K562 (cell line): ENCODE measurements at regions not wholly inside any gene's neighbourhood (a gene's known extent, or its start where the extent isn't known, plus 50 kb on each side); places are given as distances from the start of the nearest gene placed in this dataset.

Source experiments
- ATAC-seq: fragments of 200-7000 bp; cut with Tn5 transposase; 3 replicates; pipeline ENCODE4 v1.9.1; 2020; ENCODE audit warnings: moderate library complexity
- BruUV-seq: library from RNA; stranded (reverse); fragments of 400-500 nt; replicated peaks from 2 replicates; lab custom pipeline; 2021; lab: Mats Ljungman, UMichigan
- CTCF ChIA-PET: fragments of 300-600 bp; formaldehyde crosslinking; extraction: SDS; loops from one replicate; lab custom pipeline; 2021; ENCODE audit warnings: low intra/inter-chr PET ratio; lab: Yijun Ruan, JAX
- POLR2A ChIA-PET: fragments of 300-600, 350-650 bp; sonication (Branson Sonifier 250); formaldehyde crosslinking; extraction: SDS; loops from one replicate; lab custom pipeline; 2021; ENCODE audit warnings: antibody characterized with exemption, inconsistent platforms; lab: Yijun Ruan, JAX
- DNase-seq, 4 experiments: peaks; one replicate each; pipeline versions ENCODE4 v3.0.0 to v3.0.0-alpha.2; 2011 to 2018; ENCODE audit warnings: low spot score in 3 of 4, mixed read lengths in 3 of 4; ENCODE audit errors: extremely low read depth in 1 of 4
- FAIRE-seq: peaks from 2 replicates; lab custom pipeline; 2011; peaks lifted over from hg19 to GRCh38; lab: Jason Lieb, UNC
- H2AFZ ChIP-seq: 2 replicates; pipeline ENCODE4 v1.6.0; 2011; ENCODE audit warnings: low read depth, low read length, control low read depth, inconsistent platforms
- H3K27ac ChIP-seq: fragments of 200-600 bp; 3 replicates; pipeline ENCODE4 v1.8.0; 2011; ENCODE audit warnings: low read depth, mild to moderate bottlenecking, control low read depth, inconsistent platforms, low read length, moderate library complexity, mixed read lengths; ENCODE audit errors: extremely low read depth
- H3K27me3 ChIP-seq, 2 experiments: fragments of 300-600 bp in 1 of 2; 2 replicates in 1 of 2; 3 replicates in 1 of 2; pipeline versions ENCODE4 v1.6.0 to v1.8.0; 2011; ENCODE audit warnings: inconsistent platforms in 2 of 2, low read length in 2 of 2, mild to moderate bottlenecking in 1 of 2, mixed read lengths in 1 of 2, moderate library complexity in 1 of 2; ENCODE audit not compliant: control insufficient read depth in 2 of 2, insufficient read depth in 2 of 2
- H3K36me3 ChIP-seq: fragments of 300-600 bp; 3 replicates; pipeline ENCODE4 v1.8.0; 2011; ENCODE audit warnings: mild to moderate bottlenecking, low read length, inconsistent platforms; ENCODE audit not compliant: control insufficient read depth, insufficient read depth
- H3K4me1 ChIP-seq, 2 experiments: fragments of 200-600 bp in 1 of 2; replicated peaks in 1 of 2; 2 replicates in 1 of 2; 3 replicates in 1 of 2; pipeline versions ENCODE4 v1.5.1 to v1.8.0; 2011; ENCODE audit warnings: inconsistent platforms in 2 of 2, low read length in 2 of 2, mild to moderate bottlenecking in 1 of 2, mixed read lengths in 1 of 2, moderate library complexity in 1 of 2; ENCODE audit not compliant: control insufficient read depth in 2 of 2, insufficient read depth in 2 of 2
- H3K4me2 ChIP-seq: 2 replicates; pipeline ENCODE4 v1.6.1; 2011; ENCODE audit warnings: low read length, control low read depth, inconsistent platforms, mixed read lengths; ENCODE audit not compliant: insufficient read depth
- H3K4me3 ChIP-seq: fragments of 200-600 bp; sonication (generic), shearing (Covaris generic); 2 replicates; pipeline ENCODE4 v1.5.1; 2016; ENCODE audit warnings: control low read depth, inconsistent platforms
- H3K79me2 ChIP-seq: fragments of 200-600 bp; 3 replicates; pipeline ENCODE4 v1.8.0; 2011; ENCODE audit warnings: low read length, inconsistent platforms; ENCODE audit not compliant: control insufficient read depth, insufficient read depth
- H3K9ac ChIP-seq, 2 experiments: 2 replicates each; pipeline versions ENCODE4 v1.6.0 to v1.6.1; 2011; ENCODE audit warnings: low read depth in 2 of 2, low read length in 2 of 2, control low read depth in 1 of 2, inconsistent platforms in 1 of 2, mild to moderate bottlenecking in 1 of 2, mixed read lengths in 1 of 2; ENCODE audit not compliant: insufficient read depth in 1 of 2
- H3K9me1 ChIP-seq: one replicate; pipeline ENCODE4 v1.6.0; 2011; ENCODE audit warnings: inconsistent platforms, mild to moderate bottlenecking, low read length, moderate library complexity; ENCODE audit not compliant: control insufficient read depth, insufficient read depth
- H3K9me3 ChIP-seq: replicated peaks from 2 replicates; pipeline ENCODE4 v1.5.1; 2011; ENCODE audit warnings: low read depth, low read length, inconsistent platforms; ENCODE audit not compliant: control insufficient read depth, insufficient read depth
- H4K20me1 ChIP-seq: replicated peaks from 2 replicates; pipeline ENCODE4 v1.6.1; 2011; ENCODE audit warnings: low read length, inconsistent platforms, mixed read lengths; ENCODE audit not compliant: control insufficient read depth, insufficient read depth
- EGR1 ChIP-seq: fragments of 450-650 bp; conservative IDR thresholded peaks from 2 replicates; pipeline ENCODE4 v1.6.1; 2017; ENCODE audit warnings: mild to moderate bottlenecking
- EP400 ChIP-seq: fragments of 450-650 bp; IDR thresholded peaks from 2 replicates; pipeline ENCODE4 v1.6.1; 2017; ENCODE audit warnings: antibody characterized with exemption, mild to moderate bottlenecking, moderate library complexity
- ETV1 ChIP-seq: fragments of 450-650 bp; conservative IDR thresholded peaks from 2 replicates; pipeline ENCODE4 v1.6.1; 2016; ENCODE audit warnings: missing genetic modification characterization, control low read depth, low read depth, missing compliant biosample characterization
- GATAD2B ChIP-seq: fragments of 450-650 bp; IDR thresholded peaks from 2 replicates; pipeline ENCODE4 v1.6.1; 2017; ENCODE audit warnings: mild to moderate bottlenecking, borderline replicate concordance
- MTA3 ChIP-seq: fragments of 450-650 bp; formaldehyde crosslinking; IDR thresholded peaks from 2 replicates; pipeline ENCODE4 v1.6.1; 2017; ENCODE audit warnings: mild to moderate bottlenecking, borderline replicate concordance
- MYC ChIP-seq, 2 experiments: fragments of 250-450 bp in 1 of 2; sonication (Bioruptor Pico) in 1 of 2; IDR thresholded peaks; 2 replicates each; pipeline versions ENCODE4 v1.5.1 to v1.6.1; 2012 to 2021; ENCODE audit warnings: low read depth in 2 of 2, borderline replicate concordance in 1 of 2, improper control_type of control experiment in 1 of 2, low read length in 1 of 2, mild to moderate bottlenecking in 1 of 2, moderate library complexity in 1 of 2
- PHTF2 ChIP-seq: fragments of 250-450 bp; sonication (Bioruptor Pico); IDR thresholded peaks from 2 replicates; pipeline ENCODE4 v1.5.0; 2021; ENCODE audit warnings: mild to moderate bottlenecking
- RBM14 ChIP-seq: fragments of 200-400 bp; formaldehyde crosslinking; IDR thresholded peaks from 2 replicates; pipeline ENCODE4 v1.6.1; 2018; ENCODE audit warnings: low read depth, mild to moderate bottlenecking, low read length, moderate library complexity, borderline replicate concordance; ENCODE audit not compliant: insufficient read depth
- SOX6 ChIP-seq: fragments of 450-650 bp; IDR thresholded peaks from 2 replicates; pipeline ENCODE4 v1.6.1; 2014; ENCODE audit warnings: mild to moderate bottlenecking
- SRSF1 ChIP-seq: fragments of 200-400 bp; formaldehyde crosslinking; IDR thresholded peaks from 2 replicates; pipeline ENCODE4 v1.6.1; 2017; ENCODE audit warnings: mild to moderate bottlenecking, low read depth, low read length, moderate library complexity
- TFAM ChIP-seq: fragments of 250-450 bp; sonication (Bioruptor Pico); conservative IDR thresholded peaks from 2 replicates; pipeline ENCODE4 v1.5.0; 2021; ENCODE audit warnings: mild to moderate bottlenecking, moderate library complexity
- ZNF253 ChIP-seq: fragments of 250-450 bp; sonication (Bioruptor Pico); conservative IDR thresholded peaks from 2 replicates; pipeline ENCODE4 v1.6.1; 2021; ENCODE audit warnings: mild to moderate bottlenecking
- WGBS: fragments of 100-300 bp; shearing (Covaris generic); methylation state at CpG from one replicate; pipeline ENCODE4 v1.1.6; 2016; ENCODE audit warnings: low coverage, mixed read lengths; ENCODE audit not compliant: insufficient coverage; ENCODE audit errors: missing lambda C conversion rate; 5-methylcytosine and 5-hydroxymethylcytosine counted together
- in situ Hi-C: fragments of 300-500 bp; cut with MboI; formaldehyde crosslinking; loops from 4 replicates; pipeline ENCODE4 v1.15.0; 2018; ENCODE audit warnings: inconsistent platforms, mixed read lengths
- intact Hi-C: fragments of 100-400 bp; cut with micrococcal nuclease; formaldehyde crosslinking; loops from 2 replicates; pipeline ENCODE4 v1.14.2; 2022
- TF ChIP-seq, protein P1 (sequence below): sonication (generic); formaldehyde crosslinking; IDR thresholded peaks from 2 replicates; pipeline ENCODE4 v1.8.1; 2023; ENCODE audit warnings: mild to moderate bottlenecking, missing genetic modification reagents

- ChIA-PET POLR2A (no interaction called here), CTCF (no interaction called here)
- intact Hi-C loops: no loop called here
- Histone ChIP-seq H3K27ac (no peak overlapping the region), H3K9ac (no peak overlapping the region), H3K4me2 (no peak overlapping the region), H3K36me3 (no peaks in the 10 kb centered on the region), H3K9me1 (no peaks in the 10 kb centered on the region), H3K9me3 (no peaks in the 10 kb centered on the region), H3K27me3 (no peaks in the 10 kb centered on the region), H3K4me3 (no peak overlapping the region), H4K20me1 (no peaks in the 10 kb centered on the region), H3K4me1 (no peaks in the 10 kb centered on the region), H3K79me2 (no peaks in the 10 kb centered on the region), H2AFZ (no peak overlapping the region)
- no peak for TF ChIP-seq ZNF253 (CRISPR knock-in tag)
- TF ChIP-seq RBM14: no peak
- no peak for TF ChIP-seq MTA3
- TF ChIP-seq, protein P1, sequence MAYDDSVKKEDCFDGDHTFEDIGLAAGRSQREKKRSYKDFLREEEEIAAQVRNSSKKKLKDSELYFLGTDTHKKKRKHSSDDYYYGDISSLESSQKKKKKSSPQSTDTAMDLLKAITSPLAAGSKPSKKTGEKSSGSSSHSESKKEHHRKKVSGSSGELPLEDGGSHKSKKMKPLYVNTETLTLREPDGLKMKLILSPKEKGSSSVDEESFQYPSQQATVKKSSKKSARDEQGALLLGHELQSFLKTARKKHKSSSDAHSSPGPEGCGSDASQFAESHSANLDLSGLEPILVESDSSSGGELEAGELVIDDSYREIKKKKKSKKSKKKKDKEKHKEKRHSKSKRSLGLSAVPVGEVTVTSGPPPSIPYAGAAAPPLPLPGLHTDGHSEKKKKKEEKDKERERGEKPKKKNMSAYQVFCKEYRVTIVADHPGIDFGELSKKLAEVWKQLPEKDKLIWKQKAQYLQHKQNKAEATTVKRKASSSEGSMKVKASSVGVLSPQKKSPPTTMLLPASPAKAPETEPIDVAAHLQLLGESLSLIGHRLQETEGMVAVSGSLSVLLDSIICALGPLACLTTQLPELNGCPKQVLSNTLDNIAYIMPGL (CRISPR knock-in tag): no peak
- TF ChIP-seq PHTF2 (CRISPR knock-in tag): no peak
- TF ChIP-seq SRSF1: no peak
- TF ChIP-seq EP400: no peak
- TF ChIP-seq GATAD2B: no peak
- no peak for TF ChIP-seq ETV1 (tag)
- TF ChIP-seq TFAM (CRISPR knock-in tag): no peak
- TF ChIP-seq SOX6: no peak
- no peak for TF ChIP-seq MYC (IDR thresholded peaks at IDR 0.05; ENCODE audit: low read depth, low read length)
- TF ChIP-seq MYC (CRISPR knock-in tag; IDR thresholded peaks at IDR 0.05; ENCODE audit: borderline replicate concordance, low read depth): no peak
- no peak for TF ChIP-seq EGR1
- 0% methylated on average over 2 of the region's 2 CpGs for WGBS
- FAIRE-seq (no peak), DNase-seq (no peak), ATAC-seq (no peak)
- in situ Hi-C loops: no loop called here
- BruUV-seq: no TSS peak
These were observed 658.6 kb downstream of the ISL1 start for GRCh38 chr5:52041842-52042241.
